H9 (cell line): ENCODE measurements at regions not wholly inside any gene's neighbourhood (a gene's known extent, or its start where the extent isn't known, plus 50 kb on each side); places are given as distances from the start of the nearest gene placed in this dataset.

Source experiments
- DNase-seq: peaks from one replicate; pipeline ENCODE4 v3.0.0-alpha.2; 2017
- H2AFZ ChIP-seq: one replicate; pipeline ENCODE4 v1.6.1; 2013; ENCODE audit warnings: mild to moderate bottlenecking, low read length, control low read depth, moderate library complexity
- H2AK5ac ChIP-seq: 2 replicates; pipeline ENCODE4 v1.6.1; 2013; ENCODE audit warnings: low read length, control low read depth, mixed read lengths; ENCODE audit not compliant: insufficient read length
- H2BK120ac ChIP-seq: one replicate; pipeline ENCODE4 v1.6.1; 2013; ENCODE audit warnings: low read depth, mild to moderate bottlenecking, low read length, control low read depth, inconsistent platforms; ENCODE audit not compliant: poor library complexity, severe bottlenecking
- H2BK12ac ChIP-seq: 2 replicates; pipeline ENCODE4 v1.6.1; 2013; ENCODE audit warnings: low read length, control low read depth, mixed read lengths, low read depth; ENCODE audit not compliant: insufficient read length
- H2BK15ac ChIP-seq: 2 replicates; pipeline ENCODE4 v1.6.1; 2013; ENCODE audit warnings: low read depth, low read length, control low read depth
- H2BK20ac ChIP-seq: one replicate; pipeline ENCODE4 v1.6.1; 2013; ENCODE audit warnings: low read depth, mild to moderate bottlenecking, low read length, control low read depth, inconsistent platforms; ENCODE audit not compliant: poor library complexity, severe bottlenecking
- H2BK5ac ChIP-seq: 2 replicates; pipeline ENCODE4 v1.6.1; 2013; ENCODE audit warnings: low read length, control low read depth, mixed read lengths; ENCODE audit not compliant: insufficient read length
- H3K14ac ChIP-seq: 2 replicates; pipeline ENCODE4 v1.6.1; 2013; ENCODE audit warnings: low read length, control low read depth; ENCODE audit not compliant: insufficient read depth
- H3K18ac ChIP-seq: 2 replicates; pipeline ENCODE4 v1.6.1; 2013; ENCODE audit warnings: low read depth, mild to moderate bottlenecking, mixed read lengths, low read length, control low read depth; ENCODE audit not compliant: insufficient read length
- H3K23ac ChIP-seq: 2 replicates; pipeline ENCODE4 v1.6.1; 2013; ENCODE audit warnings: low read length, control low read depth, mixed read lengths, low read depth; ENCODE audit not compliant: insufficient read length
- H3K23me2 ChIP-seq: 2 replicates; pipeline ENCODE4 v1.6.1; 2013; ENCODE audit warnings: low read depth, mild to moderate bottlenecking, mixed read lengths, low read length, control low read depth; ENCODE audit not compliant: insufficient read length, poor library complexity, severe bottlenecking
- H3K27ac ChIP-seq: 2 replicates; pipeline ENCODE4 v1.5.1; 2013; ENCODE audit warnings: low read length, control low read depth, mixed read lengths, low read depth; ENCODE audit not compliant: insufficient read length
- H3K27me3 ChIP-seq: 2 replicates; pipeline ENCODE4 v1.6.1; 2013; ENCODE audit warnings: low read length, control low read depth, inconsistent platforms; ENCODE audit not compliant: insufficient read depth
- H3K4ac ChIP-seq: 2 replicates; pipeline ENCODE4 v1.6.1; 2013; ENCODE audit warnings: low read depth, mild to moderate bottlenecking, control low read depth, inconsistent platforms, low read length, moderate library complexity
- H3K4me1 ChIP-seq: 2 replicates; pipeline ENCODE4 v1.6.1; 2013; ENCODE audit warnings: low read length, control low read depth, inconsistent platforms; ENCODE audit not compliant: insufficient read depth
- H3K4me2 ChIP-seq: 2 replicates; pipeline ENCODE4 v1.6.1; 2013; ENCODE audit warnings: low read length, control low read depth, mixed read lengths; ENCODE audit not compliant: insufficient read length, insufficient read depth
- H3K56ac ChIP-seq: 2 replicates; pipeline ENCODE4 v1.6.1; 2013; ENCODE audit warnings: low read depth, mild to moderate bottlenecking, mixed read lengths, low read length, control low read depth; ENCODE audit not compliant: insufficient read length
- H3K79me1 ChIP-seq: 2 replicates; pipeline ENCODE4 v1.6.1; 2013; ENCODE audit warnings: low read depth, mild to moderate bottlenecking, moderate library complexity, low read length, control low read depth, inconsistent platforms; ENCODE audit not compliant: insufficient read depth, poor library complexity, severe bottlenecking
- H3K79me2 ChIP-seq: 2 replicates; pipeline ENCODE4 v1.6.1; 2013; ENCODE audit warnings: low read length, control low read depth, inconsistent platforms; ENCODE audit not compliant: insufficient read depth
- H3K9ac ChIP-seq: 2 replicates; pipeline ENCODE4 v1.6.1; 2013; ENCODE audit warnings: low read length, control low read depth, mixed read lengths; ENCODE audit not compliant: insufficient read length; ENCODE audit errors: extremely low read depth
- H3K9me3 ChIP-seq: one replicate; pipeline ENCODE4 v1.6.1; 2013; ENCODE audit warnings: low read depth, low read length, inconsistent platforms; ENCODE audit not compliant: control insufficient read depth
- H3T11ph ChIP-seq: one replicate; pipeline ENCODE4 v1.6.1; 2013; ENCODE audit warnings: mild to moderate bottlenecking, low read length, control low read depth, inconsistent platforms
- H4K20me1 ChIP-seq: one replicate; pipeline ENCODE4 v1.6.1; 2013; ENCODE audit not compliant: control insufficient read depth, insufficient read length, insufficient read depth
- H4K5ac ChIP-seq: 2 replicates; pipeline ENCODE4 v1.6.1; 2013; ENCODE audit warnings: low read depth, mild to moderate bottlenecking, mixed read lengths, low read length, control low read depth; ENCODE audit not compliant: insufficient read length
- H4K8ac ChIP-seq: replicated peaks from 2 replicates; pipeline ENCODE4 v1.6.1; 2013; ENCODE audit warnings: low read length, control low read depth, mixed read lengths, low read depth; ENCODE audit not compliant: insufficient read length
- H4K91ac ChIP-seq: 2 replicates; pipeline ENCODE4 v1.6.1; 2013; ENCODE audit warnings: low read depth, mild to moderate bottlenecking, moderate library complexity, mixed read lengths, low read length, control low read depth; ENCODE audit not compliant: insufficient read length
- H3K27ac Mint-ChIP-seq, 3 experiments: 2 replicates in 2 of 3; 3 replicates in 1 of 3; pipeline ENCODE4 v1.8.0; 2020 to 2021; ENCODE audit warnings: mixed read lengths in 3 of 3, mild to moderate bottlenecking in 1 of 3, moderate library complexity in 1 of 3
- H3K27me3 Mint-ChIP-seq: 2 replicates; pipeline ENCODE4 v1.8.0; 2021; ENCODE audit warnings: low read depth, mild to moderate bottlenecking, moderate library complexity, mixed read lengths
- H3K36me3 Mint-ChIP-seq, 3 experiments: 2 replicates in 2 of 3; 3 replicates in 1 of 3; pipeline ENCODE4 v1.8.0; 2020 to 2021; ENCODE audit warnings: low read depth in 3 of 3, mixed read lengths in 3 of 3; ENCODE audit not compliant: insufficient read depth in 1 of 3
- H3K4me1 Mint-ChIP-seq, 2 experiments: 2 replicates each; pipeline ENCODE4 v1.8.0; 2020; ENCODE audit warnings: mixed read lengths in 2 of 2
- H3K4me3 Mint-ChIP-seq, 2 experiments: 2 replicates in 1 of 2; 3 replicates in 1 of 2; pipeline ENCODE4 v1.8.0; 2020 to 2021; ENCODE audit warnings: mild to moderate bottlenecking in 2 of 2, mixed read lengths in 2 of 2, moderate library complexity in 1 of 2
- H3K9me3 Mint-ChIP-seq, 2 experiments: 2 replicates in 1 of 2; 3 replicates in 1 of 2; pipeline ENCODE4 v1.8.0; 2020; ENCODE audit warnings: mild to moderate bottlenecking in 2 of 2, mixed read lengths in 2 of 2, moderate library complexity in 1 of 2
- CTCF ChIP-seq: fragments of 200-600 bp; sonication (generic); conservative IDR thresholded peaks from 3 replicates; pipeline ENCODE4 v1.8.0; 2021; ENCODE audit warnings: antibody characterized with exemption, mild to moderate bottlenecking
- WGBS: extraction: QIAGEN DNeasy Blood & Tissue Kit; methylation state at CpG from one replicate; pipeline ENCODE4 v1.1.7; 2013; ENCODE audit warnings: missing lambda C conversion rate, low lambda C conversion rate, mixed read lengths; ENCODE audit not compliant: insufficient read length; ENCODE audit errors: extremely low coverage; 5-methylcytosine and 5-hydroxymethylcytosine counted together

GRCh38 chr1:24251501-24251900, 64.4 kb upstream of the IFNLR1 start:
- no peaks in the 10 kb centered on the region for H3K79me1 ChIP-seq
- no peak overlapping the region for H4K8ac ChIP-seq
- H3K23me2 ChIP-seq = no peaks in the 10 kb centered on the region
- H3K9me3 Mint-ChIP-seq = no peaks in the 10 kb centered on the region
- H3K23ac ChIP-seq = no peak overlapping the region
- no peak overlapping the region for H2BK12ac ChIP-seq
- H3K4me1 ChIP-seq = no peaks in the 10 kb centered on the region
- no peak overlapping the region for H4K5ac ChIP-seq
- peaks cover 0 to 3% of the 10 kb centered on the region in 2 experiments; a peak in 1 of 4 replicates for H3K4me1 Mint-ChIP-seq
- no peak overlapping the region for H3K27ac Mint-ChIP-seq
- no peak overlapping the region for H3T11ph ChIP-seq
- no peaks in the 10 kb centered on the region for H3K9me3 ChIP-seq
- H3K27me3 Mint-ChIP-seq = no peaks in the 10 kb centered on the region; the same call in 1 of the 2 replicates
- no peaks in the 10 kb centered on the region for H4K20me1 ChIP-seq
- no peak overlapping the region for H4K91ac ChIP-seq
- H3K36me3 Mint-ChIP-seq = no peaks in the 10 kb centered on the region
- no peak overlapping the region for H3K9ac ChIP-seq
- no peak overlapping the region for H2BK120ac ChIP-seq
- H2BK15ac ChIP-seq = no peak overlapping the region
- WGBS = no CpG with 5 or more reads among the region's 2 CpGs
- no peak overlapping the region for H2BK5ac ChIP-seq
- H2AFZ ChIP-seq = no peak overlapping the region
- DNase-seq = no peak
- H3K18ac ChIP-seq = no peak overlapping the region
- H3K4me2 ChIP-seq = no peak overlapping the region
- H2AK5ac ChIP-seq = no peak overlapping the region
- no peaks in the 10 kb centered on the region for H3K79me2 ChIP-seq
- H3K56ac ChIP-seq = no peak overlapping the region
- H3K14ac ChIP-seq = no peak overlapping the region
- no peak for TF ChIP-seq CTCF
- no peak overlapping the region for H3K4ac ChIP-seq
- no peak overlapping the region for H3K27ac ChIP-seq
- H3K27me3 ChIP-seq = no peaks in the 10 kb centered on the region
- H3K4me3 Mint-ChIP-seq = no peak overlapping the region
- no peak overlapping the region for H2BK20ac ChIP-seq
